ENCODE measurements at regions not wholly inside any gene's neighbourhood (a gene's known extent, or its start where the extent isn't known, plus 50 kb on each side); places are given as distances from the start of the nearest gene placed in this dataset.

DNA sequence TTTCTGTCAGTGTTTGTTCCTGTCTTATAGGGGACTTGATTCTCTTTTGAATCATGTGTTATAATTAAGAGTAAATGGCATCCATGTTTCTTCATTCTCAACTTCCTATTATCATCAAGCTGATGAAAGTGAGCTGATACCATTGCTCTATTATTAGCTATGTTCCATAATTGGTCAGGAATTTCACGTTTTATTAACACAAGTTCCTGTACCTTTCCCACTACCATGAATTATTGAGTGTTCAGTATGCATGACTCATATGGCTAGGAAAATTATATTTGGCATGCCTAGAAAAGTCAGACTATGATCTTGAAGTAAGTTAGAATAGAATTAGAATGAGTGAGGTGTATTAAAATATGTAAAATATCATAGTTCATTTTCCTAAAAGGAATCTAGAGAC is 278.9 kb upstream of the LRRC3B start:
- Histone ChIP-seq H3K9ac (ENCODE audit: low read depth in 2 of 2, low read length in 2 of 2) (no peak overlapping the region), H3K27me3 (no peaks in the 10 kb centered on the region), H3K4me3 (no peak overlapping the region), H3K4me1 (no peaks in the 10 kb centered on the region), H3K36me3 (no peaks in the 10 kb centered on the region), H3K9me3 (no peaks in the 10 kb centered on the region), H3K27ac (no peak overlapping the region)
- intact Hi-C loops (cut with DNase I), result no loop called here
- no peak for DNase-seq
- no peak for TF ChIP-seq CTCF (IDR thresholded peaks at IDR 0.05)

- Histone ChIP-seq H3K4me1 (no peaks in the 10 kb centered on the region), H3K4me3 (no peak overlapping the region), H3K9ac (ENCODE audit: low read depth in 2 of 2, low read length in 2 of 2) (no peak overlapping the region), H3K27me3 (no peaks in the 10 kb centered on the region), H3K36me3 (no peaks in the 10 kb centered on the region), H3K9me3 (no peaks in the 10 kb centered on the region), H3K27ac (no peak overlapping the region)
- DNase-seq, result no peak
- intact Hi-C loops (cut with DNase I), result no loop called here
- no peak for TF ChIP-seq CTCF (IDR thresholded peaks at IDR 0.05)
Observed at GRCh38 chr3:26345613-26346012, 277.0 kb upstream of the LRRC3B start.

DNA sequence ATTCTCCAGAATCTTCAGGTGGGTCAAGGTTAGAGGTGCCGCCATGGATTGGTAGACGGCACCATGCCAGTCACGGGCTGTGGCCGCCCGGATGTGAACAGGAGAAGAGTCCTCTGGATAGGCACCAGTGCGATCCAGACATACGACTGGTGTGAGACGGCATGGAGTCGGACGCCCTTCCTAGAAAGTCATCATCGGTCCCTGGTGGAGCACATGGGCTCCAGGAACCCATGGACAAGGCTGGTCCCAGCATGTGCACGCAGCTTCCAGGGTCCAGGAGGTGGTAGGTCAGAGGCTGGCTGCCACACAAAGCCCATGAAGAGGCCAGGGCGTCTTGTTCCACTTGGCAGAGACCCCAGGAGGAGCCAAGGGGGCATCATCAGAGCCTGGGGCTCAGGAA is 276.1 kb upstream of the LRRC3B start:
- no peak overlapping the region for H3K27ac ChIP-seq
- TF ChIP-seq CTCF (IDR thresholded peaks at IDR 0.05), result no peak
- intact Hi-C loops (cut with DNase I), result no loop called here
- H3K9me3 ChIP-seq, result no peaks in the 10 kb centered on the region
- no peaks in the 10 kb centered on the region for H3K36me3 ChIP-seq
- DNase-seq, result no peak
- H3K4me3 ChIP-seq, result no peak overlapping the region
- H3K4me1 ChIP-seq, result no peaks in the 10 kb centered on the region
- no peak overlapping the region for H3K9ac ChIP-seq (ENCODE audit: low read depth in 2 of 2, low read length in 2 of 2)
- H3K27me3 ChIP-seq, result no peaks in the 10 kb centered on the region

GRCh38 chr3:26347150-26347549 is 275.4 kb upstream of the LRRC3B start:
- H3K27me3 ChIP-seq, result no peaks in the 10 kb centered on the region
- no peak for DNase-seq
- no peak overlapping the region for H3K9ac ChIP-seq (ENCODE audit: low read depth in 2 of 2, low read length in 2 of 2)
- H3K4me3 ChIP-seq, result no peak overlapping the region
- no peaks in the 10 kb centered on the region for H3K36me3 ChIP-seq
- H3K27ac ChIP-seq, result no peak overlapping the region
- TF ChIP-seq CTCF (IDR thresholded peaks at IDR 0.05), result no peak
- no peaks in the 10 kb centered on the region for H3K4me1 ChIP-seq
- no peaks in the 10 kb centered on the region for H3K9me3 ChIP-seq
- intact Hi-C loops (cut with DNase I), result no loop called here

DNA sequence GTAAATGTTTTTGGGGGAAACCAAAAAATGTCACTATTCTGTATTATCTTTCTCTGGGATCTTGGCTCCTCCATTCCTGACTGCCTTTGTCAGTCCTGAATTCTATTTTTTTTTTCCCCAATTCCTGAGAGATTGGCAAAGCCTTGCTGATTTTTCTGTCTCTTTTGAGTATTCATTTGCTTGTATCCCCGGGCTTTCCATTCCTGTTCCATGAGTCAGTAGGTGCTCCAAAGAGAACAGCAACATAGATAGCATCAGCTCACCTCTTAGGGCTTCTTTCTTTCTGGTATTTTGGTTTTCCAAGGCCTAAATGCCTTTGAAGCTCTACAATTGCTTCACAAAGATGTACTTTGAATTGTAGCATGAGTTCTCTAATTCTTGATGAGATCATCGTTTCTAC is 271.7 kb upstream of the LRRC3B start:
- Histone ChIP-seq H3K9me3 (no peaks in the 10 kb centered on the region), H3K27ac (no peak overlapping the region), H3K36me3 (no peaks in the 10 kb centered on the region), H3K27me3 (no peaks in the 10 kb centered on the region), H3K4me3 (no peak overlapping the region), H3K4me1 (no peaks in the 10 kb centered on the region), H3K9ac (ENCODE audit: low read depth in 2 of 2, low read length in 2 of 2) (no peak overlapping the region)
- no peak for DNase-seq
- intact Hi-C loops (cut with DNase I), result no loop called here
- no peak for TF ChIP-seq CTCF (IDR thresholded peaks at IDR 0.05)

DNA sequence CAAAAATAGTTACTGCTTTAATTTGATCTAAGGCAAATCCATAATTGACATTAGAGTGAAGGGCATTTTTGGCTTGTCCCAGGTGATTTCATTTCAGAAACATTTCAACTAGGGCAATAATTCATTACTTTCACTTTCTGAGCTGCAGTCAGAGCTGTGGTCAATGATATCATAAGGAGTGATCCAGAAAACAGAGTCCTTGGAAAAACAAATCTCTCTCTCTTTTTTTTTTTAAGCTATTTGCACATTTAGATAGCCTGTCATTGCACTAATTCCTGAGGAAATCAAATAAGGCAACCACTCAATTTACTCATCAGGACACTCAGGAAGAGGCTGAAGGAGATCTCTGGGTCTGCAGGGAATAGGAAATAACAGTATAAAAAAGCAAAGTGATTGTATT is 269.5 kb upstream of the LRRC3B start:
- TF ChIP-seq CTCF (IDR thresholded peaks at IDR 0.05), result no peak
- H3K27ac ChIP-seq, result no peak overlapping the region
- no peaks in the 10 kb centered on the region for H3K27me3 ChIP-seq
- no peak overlapping the region for H3K9ac ChIP-seq (ENCODE audit: low read depth in 2 of 2, low read length in 2 of 2)
- no peaks in the 10 kb centered on the region for H3K36me3 ChIP-seq
- H3K4me1 ChIP-seq, result no peaks in the 10 kb centered on the region
- no peak for DNase-seq
- intact Hi-C loops (cut with DNase I), result no loop called here
- no peak overlapping the region for H3K4me3 ChIP-seq
- no peaks in the 10 kb centered on the region for H3K9me3 ChIP-seq
